Stomach (tissue), 8 donors: ENCODE measurements at regions not wholly inside any gene's neighbourhood (a gene's known extent, or its start where the extent isn't known, plus 50 kb on each side); places are given as distances from the start of the nearest gene placed in this dataset.

Experiments used
- DNase-seq, 2 donors: peaks; one replicate each; pipeline versions ENCODE4 v3.0.0 to v3.0.0-alpha.2; 2013 to 2019
- H3K27ac ChIP-seq, 5 donors: fragments of 200-600 bp in 4 of 5; sonication (generic) in 4 of 5; one replicate each; pipeline ENCODE4 v1.5.1; 2013 to 2019; ENCODE audit warnings: mild to moderate bottlenecking in 1 of 5, moderate library complexity in 1 of 5
- H3K27me3 ChIP-seq, 3 donors: fragments of 200-600 bp; sonication (generic); one replicate each; pipeline ENCODE4 v1.5.1; 2017 to 2019; ENCODE audit warnings: mixed run types in 1 of 3
- H3K36me3 ChIP-seq, 4 donors: fragments of 200-600 bp; sonication (generic); 1 replicate in 3 of 4; 2 replicates in 1 of 4; pipeline ENCODE4 v1.5.1; 2016 to 2019
- H3K4me1 ChIP-seq, 4 donors: fragments of 200-600 bp; sonication (generic); one replicate each; pipeline ENCODE4 v1.5.1; 2016 to 2019
- H3K4me3 ChIP-seq, 4 donors: fragments of 200-600 bp; sonication (generic) in 3 of 4; one replicate each; pipeline ENCODE4 v1.5.1; 2016 to 2019; ENCODE audit warnings: mild to moderate bottlenecking in 1 of 4
- H3K9me3 ChIP-seq, 4 donors: fragments of 200-600 bp; sonication (generic); one replicate each; pipeline ENCODE4 v1.5.1; 2016 to 2019
- CTCF ChIP-seq, 7 experiments: fragments of 450-650 bp in 4 of 7; fragments of 200-600 bp in 3 of 7; sonication (generic) in 3 of 7; IDR thresholded peaks; one replicate each; pipeline ENCODE4 v1.5.1; 2016 to 2019; ENCODE audit warnings: antibody characterized with exemption in 7 of 7, control low read depth in 2 of 7, mild to moderate bottlenecking in 1 of 7
- EP300 ChIP-seq: sonication (generic); formaldehyde crosslinking; IDR thresholded peaks from one replicate; pipeline ENCODE4 v1.6.1; 2017; ENCODE audit warnings: antibody characterized with exemption
- POLR2A ChIP-seq, 4 donors: fragments of 450-650 bp; IDR thresholded peaks; one replicate each; pipeline ENCODE4 v1.6.1; 2016; ENCODE audit warnings: antibody characterized with exemption in 4 of 4, control low read depth in 2 of 4, mild to moderate bottlenecking in 1 of 4, moderate library complexity in 1 of 4
- POLR2AphosphoS5 ChIP-seq, 3 donors: sonication (generic); formaldehyde crosslinking; IDR thresholded peaks; one replicate each; pipeline ENCODE4 v1.6.1; 2016; ENCODE audit warnings: antibody characterized with exemption in 3 of 3
- WGBS, 5 donors: extraction: QIAGEN DNeasy Blood & Tissue Kit in 3 of 5; methylation state at CpG; one replicate each; pipeline versions ENCODE4 v1.1.5 to v1.1.7; 2013 to 2018; 5-methylcytosine and 5-hydroxymethylcytosine counted together
- intact Hi-C: fragments of 100-400 bp; cut with DNase I; formaldehyde crosslinking; loops from one replicate; pipeline ENCODE4 v1.15.1; 2023; ENCODE audit warnings: low total_unique reads
- donor health status: healthy with polysubstance abuse.
- donor health status: Bipolar disorder and iron deficiency.
- donor health status: healthy.

DNA sequence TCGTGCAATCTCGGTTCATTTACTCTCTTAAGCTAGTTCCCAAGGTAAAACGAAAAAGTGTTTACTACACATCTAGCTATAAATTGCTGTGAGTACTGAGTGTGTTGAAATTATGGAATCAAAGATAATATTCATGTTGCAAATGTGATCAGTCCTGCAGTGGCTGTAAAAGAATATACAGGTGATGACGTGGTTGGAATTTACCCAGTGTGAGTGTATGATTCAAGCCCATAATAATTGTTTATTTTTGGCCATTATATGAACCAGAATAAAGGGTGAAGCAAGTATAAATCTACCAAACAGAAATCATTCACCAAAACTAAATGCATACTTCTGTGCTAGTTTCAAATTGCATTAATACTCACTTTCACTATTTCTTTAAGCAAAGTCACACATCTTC, 1363.6 kb upstream of the CHAC2 start:
- DNase-seq: no peak
- no peaks in the 10 kb centered on the region for H3K27me3 ChIP-seq

DNA sequence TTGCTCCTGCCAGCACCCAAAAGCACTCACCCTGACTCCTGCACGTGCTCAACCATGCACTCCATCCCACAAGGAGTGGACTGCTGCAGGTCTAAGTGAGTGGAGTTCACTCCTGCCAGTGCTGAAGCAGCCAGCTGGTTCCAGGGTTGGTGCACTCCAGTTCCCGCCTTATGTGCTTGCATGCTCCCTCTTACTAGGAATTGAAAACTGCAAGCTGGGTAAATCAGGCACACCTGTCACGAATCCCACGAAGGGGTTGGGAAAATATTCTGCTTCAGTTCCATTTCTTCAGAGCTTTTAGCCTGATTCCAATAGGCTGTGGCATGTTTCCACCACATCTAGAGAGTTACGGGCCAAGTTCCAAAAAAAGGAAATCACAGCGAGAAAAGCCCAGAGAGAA, 1365.5 kb upstream of the CHAC2 start:
- no peak for DNase-seq
- H3K4me1 ChIP-seq: no peaks in the 10 kb centered on the region
- H3K27me3 ChIP-seq: no peaks in the 10 kb centered on the region
- no peaks in the 10 kb centered on the region for H3K9me3 ChIP-seq
- 68 to 82% (median 69%) methylated on average over 5 to 6 of the region's 6 CpGs for WGBS, 5 donors
- no peak overlapping the region for H3K4me3 ChIP-seq
- TF ChIP-seq POLR2A (IDR thresholded peaks at IDR 0.05): no peak
- TF ChIP-seq CTCF (IDR thresholded peaks at IDR 0.05): no peak
- no peak for TF ChIP-seq EP300
- TF ChIP-seq POLR2AphosphoS5 (IDR thresholded peaks at IDR 0.05): no peak
- no peak overlapping the region for H3K27ac ChIP-seq
- intact Hi-C loops: no loop called here
- no peaks in the 10 kb centered on the region for H3K36me3 ChIP-seq

More for the DNA sequence above, 1363.6 kb upstream of the CHAC2 start:
- 70 to 89% (median 87%) methylated on average over 4 of the region's 4 CpGs for WGBS, 5 donors
- H3K9me3 ChIP-seq: no peaks in the 10 kb centered on the region
- no peak for TF ChIP-seq CTCF (IDR thresholded peaks at IDR 0.05)
- no peak for TF ChIP-seq POLR2A (IDR thresholded peaks at IDR 0.05)
- no peak for TF ChIP-seq POLR2AphosphoS5 (IDR thresholded peaks at IDR 0.05)
- no peak for TF ChIP-seq EP300
- no peak overlapping the region for H3K27ac ChIP-seq
- no peak overlapping the region for H3K4me3 ChIP-seq
- intact Hi-C loops: no loop called here
- no peaks in the 10 kb centered on the region for H3K36me3 ChIP-seq
- H3K4me1 ChIP-seq: no peaks in the 10 kb centered on the region

GRCh38 chr2:52396836-52397235, 1364.9 kb upstream of the NRXN1 start:
- H3K9me3 ChIP-seq: no peaks in the 10 kb centered on the region
- WGBS, 5 donors: 46 to 70% (median 55%) methylated on average over 1 of the region's 1 CpG
- H3K4me3 ChIP-seq: no peak overlapping the region
- intact Hi-C loops: no loop called here
- H3K27ac ChIP-seq: no peak overlapping the region
- no peak for DNase-seq
- TF ChIP-seq POLR2A (IDR thresholded peaks at IDR 0.05): no peak
- TF ChIP-seq CTCF (IDR thresholded peaks at IDR 0.05): no peak
- no peak for TF ChIP-seq POLR2AphosphoS5 (IDR thresholded peaks at IDR 0.05)
- no peak for TF ChIP-seq EP300
- H3K4me1 ChIP-seq: no peaks in the 10 kb centered on the region
- no peaks in the 10 kb centered on the region for H3K36me3 ChIP-seq
- H3K27me3 ChIP-seq: no peaks in the 10 kb centered on the region

GRCh38 chr2:52395912-52396311, 1364.0 kb upstream of the NRXN1 start:
- intact Hi-C loops: no loop called here

More at GRCh38 chr2:52395912-52396311, 1364.0 kb upstream of the NRXN1 start:
- TF ChIP-seq EP300 (no peak), CTCF (IDR thresholded peaks at IDR 0.05) (no peak), POLR2A (IDR thresholded peaks at IDR 0.05) (no peak), POLR2AphosphoS5 (IDR thresholded peaks at IDR 0.05) (no peak)
- H3K27me3 ChIP-seq: no peaks in the 10 kb centered on the region
- H3K27ac ChIP-seq: no peak overlapping the region
- WGBS, 5 donors: 58 to 87% (median 70%) methylated on average over 1 of the region's 1 CpG
- DNase-seq: peak in 1 of 2 donors; percentile 32
- H3K36me3 ChIP-seq: no peaks in the 10 kb centered on the region
- no peak overlapping the region for H3K4me3 ChIP-seq
- no peaks in the 10 kb centered on the region for H3K4me1 ChIP-seq
- no peaks in the 10 kb centered on the region for H3K9me3 ChIP-seq
